ENCODE measurements at regions not wholly inside any gene's neighbourhood (a gene's known extent, or its start where the extent isn't known, plus 50 kb on each side); places are given as distances from the start of the nearest gene placed in this dataset.

GRCh38 chr4:10212901-10213300, 96.3 kb upstream of the WDR1 start:
- TF ChIP-seq EP300 (IDR thresholded peaks at IDR 0.05) (no peak), CTCF (IDR thresholded peaks at IDR 0.05) (no peak), POLR2A (IDR thresholded peaks at IDR 0.05) (no peak), POLR2AphosphoS5 (IDR thresholded peaks at IDR 0.05) (no peak)
- H3K27ac ChIP-seq: no peak overlapping the region
- no peak overlapping the region for H3K4me3 ChIP-seq
- DNase-seq (ENCODE audit: low spot score in 2 of 2): no peak
- H3K36me3 ChIP-seq: no peaks in the 10 kb centered on the region
- H3K9me3 ChIP-seq: no peaks in the 10 kb centered on the region
- no peaks in the 10 kb centered on the region for H3K4me1 ChIP-seq
- WGBS: 53% methylated on average over 3 of the region's 3 CpGs
- peaks cover 6% of the 10 kb centered on the region for H3K27me3 ChIP-seq

GRCh38 chr4:10212400-10212799, 95.8 kb upstream of the WDR1 start:
- Histone ChIP-seq H3K9me3 (no peaks in the 10 kb centered on the region), H3K4me1 (no peaks in the 10 kb centered on the region), H3K36me3 (no peaks in the 10 kb centered on the region), H3K4me3 (no peak overlapping the region), H3K27ac (no peak overlapping the region), H3K27me3 (peaks cover 6% of the 10 kb centered on the region)
- no peak for DNase-seq (ENCODE audit: low spot score in 2 of 2)
- 87% methylated on average over 2 of the region's 2 CpGs for WGBS
- TF ChIP-seq POLR2AphosphoS5 (IDR thresholded peaks at IDR 0.05) (no peak), POLR2A (IDR thresholded peaks at IDR 0.05) (no peak), EP300 (IDR thresholded peaks at IDR 0.05) (no peak), CTCF (IDR thresholded peaks at IDR 0.05) (no peak)

GRCh38 chr4:10207116-10207515, 90.5 kb upstream of the WDR1 start:
- DNase-seq (ENCODE audit: low spot score in 2 of 2): no peak
- TF ChIP-seq EP300 (IDR thresholded peaks at IDR 0.05): no peak
- TF ChIP-seq CTCF (IDR thresholded peaks at IDR 0.05): no peak
- no peak for TF ChIP-seq POLR2AphosphoS5 (IDR thresholded peaks at IDR 0.05)
- TF ChIP-seq POLR2A (IDR thresholded peaks at IDR 0.05): no peak
- WGBS: 48% methylated on average over 4 of the region's 4 CpGs
- Histone ChIP-seq H3K36me3 (no peaks in the 10 kb centered on the region), H3K4me1 (no peaks in the 10 kb centered on the region), H3K27me3 (peaks cover 6% of the 10 kb centered on the region), H3K27ac (no peak overlapping the region), H3K4me3 (no peak overlapping the region), H3K9me3 (no peaks in the 10 kb centered on the region)

- Histone ChIP-seq H3K4me3 (no peak overlapping the region), H3K9me3 (no peaks in the 10 kb centered on the region), H3K36me3 (no peaks in the 10 kb centered on the region), H3K27me3 (peaks cover 6% of the 10 kb centered on the region), H3K27ac (no peak overlapping the region), H3K4me1 (no peaks in the 10 kb centered on the region)
- DNase-seq (ENCODE audit: low spot score in 2 of 2): no peak
- TF ChIP-seq CTCF (IDR thresholded peaks at IDR 0.05) (no peak), POLR2A (IDR thresholded peaks at IDR 0.05) (no peak), POLR2AphosphoS5 (IDR thresholded peaks at IDR 0.05) (no peak), EP300 (IDR thresholded peaks at IDR 0.05) (no peak)
- 78% methylated on average over 1 of the region's 1 CpG for WGBS
Observed at GRCh38 chr4:10205223-10205622, 88.6 kb upstream of the WDR1 start.

- TF ChIP-seq EP300 (IDR thresholded peaks at IDR 0.05) (no peak), POLR2AphosphoS5 (IDR thresholded peaks at IDR 0.05) (no peak), CTCF (IDR thresholded peaks at IDR 0.05) (no peak)
- Histone ChIP-seq H3K9me3 (no peaks in the 10 kb centered on the region), H3K4me3 (no peak overlapping the region), H3K4me1 (no peaks in the 10 kb centered on the region), H3K27me3 (peaks cover 6% of the 10 kb centered on the region), H3K27ac (no peak overlapping the region), H3K36me3 (no peaks in the 10 kb centered on the region)
- no peak for DNase-seq (ENCODE audit: low spot score in 2 of 2)
- 82% methylated on average over 9 of the region's 9 CpGs for WGBS
Observed at GRCh38 chr4:10204401-10205058, 87.9 kb upstream of the WDR1 start.
